WI38 (cell line): ENCODE measurements at regions not wholly inside any gene's neighbourhood (a gene's known extent, or its start where the extent isn't known, plus 50 kb on each side); places are given as distances from the start of the nearest gene placed in this dataset.

Experiments used
- H3K4me3 ChIP-seq: 2 replicates; pipeline ENCODE4 v1.5.1; 2011; ENCODE audit warnings: low read depth, mild to moderate bottlenecking, control low read depth, low read length
- CTCF ChIP-seq: IDR thresholded peaks from 2 replicates; pipeline ENCODE4 v1.5.1; 2012; ENCODE audit warnings: low read depth, mild to moderate bottlenecking, control low read depth, low read length

DNA sequence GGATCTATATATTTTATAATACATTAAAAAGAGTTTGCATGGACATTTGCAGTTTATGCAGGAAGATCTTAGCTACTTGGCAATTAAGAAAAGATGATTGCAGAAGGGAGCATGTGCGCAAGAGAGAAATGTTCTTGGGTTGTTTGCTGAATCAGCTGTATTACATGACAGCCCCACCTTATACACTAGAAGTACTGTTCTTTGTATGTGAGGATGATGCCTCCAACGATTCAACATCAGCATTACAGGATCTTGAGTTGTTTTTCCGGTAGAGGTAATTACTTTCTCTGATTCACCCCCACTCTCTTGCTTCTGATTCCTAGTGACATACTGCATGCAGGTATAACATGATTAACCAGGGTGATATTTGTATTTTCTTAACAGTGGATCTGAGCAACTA is 140.8 kb downstream of the PCDH7 start:
- TF ChIP-seq CTCF: no peak
- H3K4me3 ChIP-seq: no peak overlapping the region

GRCh38 chr4:30862196-30862595 is 142.0 kb downstream of the PCDH7 start:
- H3K4me3 ChIP-seq: no peak overlapping the region
- TF ChIP-seq CTCF: no peak

DNA sequence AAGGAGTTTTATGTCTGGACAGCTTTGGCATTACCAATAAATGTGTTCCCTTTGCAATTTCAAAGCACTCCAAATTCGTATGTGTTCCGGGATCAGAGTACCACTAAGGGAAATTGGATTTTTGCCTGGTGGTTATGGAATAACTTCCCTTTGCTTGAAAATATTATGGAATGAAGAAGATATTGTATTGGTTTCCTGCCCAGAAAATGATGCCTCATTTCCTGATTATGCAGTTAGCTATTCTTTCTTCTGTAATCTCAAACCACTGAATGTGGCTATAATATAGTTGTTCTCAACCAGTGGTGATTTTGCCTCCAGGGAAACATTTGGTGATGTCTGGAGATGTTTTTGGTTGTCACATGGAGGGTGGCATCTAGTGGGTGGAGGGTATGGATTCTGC is 142.9 kb downstream of the PCDH7 start:
- no peak overlapping the region for H3K4me3 ChIP-seq
- no peak for TF ChIP-seq CTCF

DNA sequence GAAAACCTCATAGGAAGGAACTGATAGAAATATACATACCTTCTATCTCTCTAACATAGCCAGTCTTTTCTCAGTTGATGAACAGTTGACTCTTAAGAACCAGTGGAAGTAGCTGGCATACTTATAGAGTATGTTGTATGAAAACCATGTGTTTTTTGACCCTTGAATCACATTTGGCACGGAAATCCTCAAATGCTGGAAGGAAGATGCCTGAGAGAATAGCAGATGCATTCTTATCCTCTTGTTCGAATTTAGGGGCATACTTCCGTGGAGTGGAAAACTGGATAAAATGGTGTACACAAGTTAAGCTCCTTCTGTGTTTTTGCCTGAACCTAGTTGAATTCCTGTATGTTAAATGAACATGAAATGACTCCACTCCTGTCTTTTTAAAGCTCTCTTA is 145.5 kb downstream of the PCDH7 start:
- H3K4me3 ChIP-seq: no peak overlapping the region
- TF ChIP-seq CTCF: no peak

GRCh38 chr4:30866346-30866745 is 146.2 kb downstream of the PCDH7 start:
- TF ChIP-seq CTCF: no peak
- H3K4me3 ChIP-seq: no peak overlapping the region

- no peak overlapping the region for H3K4me3 ChIP-seq
- TF ChIP-seq CTCF: no peak
Measured at GRCh38 chr4:30866907-30867306, 146.7 kb downstream of the PCDH7 start.

DNA sequence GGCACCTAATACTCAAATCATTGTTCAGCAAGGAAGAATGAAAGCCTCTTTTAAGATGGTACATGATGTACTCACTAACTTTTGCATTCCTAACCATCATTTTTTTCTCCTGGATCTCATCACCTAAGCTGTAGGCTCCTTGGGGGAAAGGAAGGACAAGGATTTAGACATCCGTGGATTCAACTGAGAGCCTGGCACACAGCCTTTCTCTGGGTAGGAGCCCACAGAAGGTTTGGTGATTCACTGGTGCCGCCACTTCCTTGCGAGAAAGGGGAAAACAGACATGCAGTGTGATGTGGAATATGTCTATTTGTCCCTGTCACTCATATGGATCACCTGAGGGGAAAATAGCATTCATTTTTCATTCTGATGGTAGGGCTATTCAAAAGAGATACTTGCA is 147.3 kb downstream of the PCDH7 start:
- no peak for TF ChIP-seq CTCF
- H3K4me3 ChIP-seq: no peak overlapping the region
